ENCODE measurements at regions not wholly inside any gene's neighbourhood (a gene's known extent, or its start where the extent isn't known, plus 50 kb on each side); places are given as distances from the start of the nearest gene placed in this dataset.

DNA sequence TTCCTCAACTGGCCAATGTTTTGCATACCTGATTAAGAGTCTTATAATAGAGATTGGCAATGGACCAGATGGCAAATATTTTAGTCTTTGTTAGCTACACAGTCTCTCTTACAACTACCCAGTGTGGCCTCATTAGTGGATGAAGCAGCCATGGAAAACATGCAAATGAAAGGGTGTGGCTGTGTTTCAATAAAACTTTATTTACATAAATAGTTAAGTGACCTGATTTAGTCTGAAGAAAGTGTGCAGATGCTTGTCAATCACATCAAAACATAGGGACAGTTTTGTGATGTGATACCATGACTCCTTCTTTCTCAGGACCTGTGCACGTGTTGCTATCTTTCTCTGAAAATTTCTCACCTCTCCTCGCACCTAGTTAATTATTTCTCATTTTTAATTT is 309.8 kb upstream of the GRM7 start:
- intact Hi-C loops (cut with micrococcal nuclease): no loop called here
- H3K9ac ChIP-seq (ENCODE audit: insufficient read depth in 1 of 2, low read depth in 2 of 2, low read length in 2 of 2): no peak overlapping the region
- TF ChIP-seq, protein P1, sequence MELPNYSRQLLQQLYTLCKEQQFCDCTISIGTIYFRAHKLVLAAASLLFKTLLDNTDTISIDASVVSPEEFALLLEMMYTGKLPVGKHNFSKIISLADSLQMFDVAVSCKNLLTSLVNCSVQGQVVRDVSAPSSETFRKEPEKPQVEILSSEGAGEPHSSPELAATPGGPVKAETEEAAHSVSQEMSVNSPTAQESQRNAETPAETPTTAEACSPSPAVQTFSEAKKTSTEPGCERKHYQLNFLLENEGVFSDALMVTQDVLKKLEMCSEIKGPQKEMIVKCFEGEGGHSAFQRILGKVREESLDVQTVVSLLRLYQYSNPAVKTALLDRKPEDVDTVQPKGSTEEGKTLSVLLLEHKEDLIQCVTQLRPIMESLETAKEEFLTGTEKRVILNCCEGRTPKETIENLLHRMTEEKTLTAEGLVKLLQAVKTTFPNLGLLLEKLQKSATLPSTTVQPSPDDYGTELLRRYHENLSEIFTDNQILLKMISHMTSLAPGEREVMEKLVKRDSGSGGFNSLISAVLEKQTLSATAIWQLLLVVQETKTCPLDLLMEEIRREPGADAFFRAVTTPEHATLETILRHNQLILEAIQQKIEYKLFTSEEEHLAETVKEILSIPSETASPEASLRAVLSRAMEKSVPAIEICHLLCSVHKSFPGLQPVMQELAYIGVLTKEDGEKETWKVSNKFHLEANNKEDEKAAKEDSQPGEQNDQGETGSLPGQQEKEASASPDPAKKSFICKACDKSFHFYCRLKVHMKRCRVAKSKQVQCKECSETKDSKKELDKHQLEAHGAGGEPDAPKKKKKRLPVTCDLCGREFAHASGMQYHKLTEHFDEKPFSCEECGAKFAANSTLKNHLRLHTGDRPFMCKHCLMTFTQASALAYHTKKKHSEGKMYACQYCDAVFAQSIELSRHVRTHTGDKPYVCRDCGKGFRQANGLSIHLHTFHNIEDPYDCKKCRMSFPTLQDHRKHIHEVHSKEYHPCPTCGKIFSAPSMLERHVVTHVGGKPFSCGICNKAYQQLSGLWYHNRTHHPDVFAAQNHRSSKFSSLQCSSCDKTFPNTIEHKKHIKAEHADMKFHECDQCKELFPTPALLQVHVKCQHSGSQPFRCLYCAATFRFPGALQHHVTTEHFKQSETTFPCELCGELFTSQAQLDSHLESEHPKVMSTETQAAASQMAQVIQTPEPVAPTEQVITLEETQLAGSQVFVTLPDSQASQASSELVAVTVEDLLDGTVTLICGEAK (IDR thresholded peaks at IDR 0.05): peak; percentile 89
- TF ChIP-seq, protein P1 (CRISPR knock-in tag; IDR thresholded peaks at IDR 0.05): peak; percentile 87
- TF ChIP-seq KLF6 (CRISPR knock-in tag; IDR thresholded peaks at IDR 0.05; ENCODE audit: borderline replicate concordance): no peak
- no peaks in the 10 kb centered on the region for H3K9me1 ChIP-seq (ENCODE audit: control insufficient read depth, insufficient read depth, low read length)
- H3K9me3 ChIP-seq (replicated peaks; ENCODE audit: control insufficient read depth, insufficient read depth, low read depth, low read length): peaks cover 10% of the 10 kb centered on the region; the same call in 1 of the 2 replicates
- H3K36me3 ChIP-seq (ENCODE audit: control insufficient read depth, insufficient read depth, low read length): peaks cover 30% of the 10 kb centered on the region
- no TSS peak for BruUV-seq (replicated peaks)
- CTCF ChIA-PET (ENCODE audit: low intra/inter-chr PET ratio): no interaction called here
- ATAC-seq (no peak; the same call in 2 of the 3 replicates), DNase-seq (ENCODE audit: extremely low read depth in 1 of 4, low spot score in 3 of 4) (no peak), FAIRE-seq (no peak)
- no peak overlapping the region for H3K4me2 ChIP-seq (ENCODE audit: insufficient read depth, low read length)
- H3K79me2 ChIP-seq (ENCODE audit: control insufficient read depth, insufficient read depth, low read length): peaks cover 83% of the 10 kb centered on the region
- H3K27ac ChIP-seq (ENCODE audit: extremely low read depth, low read depth, low read length): no peak overlapping the region
- H3K4me3 ChIP-seq: no peak overlapping the region
- no peak overlapping the region for H2AFZ ChIP-seq (ENCODE audit: low read depth, low read length)
- no peaks in the 10 kb centered on the region for H3K4me1 ChIP-seq (replicated peaks in 1 of 2; ENCODE audit: control insufficient read depth in 2 of 2, insufficient read depth in 2 of 2, low read length in 2 of 2)
- H3K27me3 ChIP-seq (ENCODE audit: control insufficient read depth in 2 of 2, insufficient read depth in 2 of 2, low read length in 2 of 2): no peaks in the 10 kb centered on the region
- 31% methylated on average over 2 of the region's 2 CpGs for WGBS (ENCODE audit: insufficient coverage, low coverage, missing lambda C conversion rate)
- no peaks in the 10 kb centered on the region for H4K20me1 ChIP-seq (replicated peaks; ENCODE audit: control insufficient read depth, insufficient read depth, low read length)
- in situ Hi-C loops (cut with MboI): no loop called here
- POLR2A ChIA-PET: no interaction called here
